Dermis microvascular lymphatic vessel endothelial cell (primary cell): ENCODE measurements at regions not wholly inside any gene's neighbourhood (a gene's known extent, or its start where the extent isn't known, plus 50 kb on each side); places are given as distances from the start of the nearest gene placed in this dataset.

Experiments used
- DNase-seq, 2 donors: peaks; one replicate each; pipeline versions ENCODE4 v3.0.0 to v3.0.0-alpha.2; 2010; ENCODE audit warnings: low read depth in 2 of 2

- DNase-seq = no peak
These were observed 114.5 kb downstream of the RXFP2 start for GRCh38 chr13:31853643-31854326.

GRCh38 chr13:31859571-31859970 lies 120.2 kb downstream of the RXFP2 start:
- no peak for DNase-seq

- DNase-seq = no peak
These were observed 120.7 kb downstream of the RXFP2 start for GRCh38 chr13:31860002-31860401.

- no peak for DNase-seq
These were observed 123.5 kb downstream of the RXFP2 start for GRCh38 chr13:31862828-31863227.

- DNase-seq = no peak
These were observed 125.0 kb downstream of the RXFP2 start for GRCh38 chr13:31864307-31864706.

- DNase-seq = no peak
These were observed 126.8 kb downstream of the RXFP2 start for GRCh38 chr13:31866099-31866498.

- DNase-seq = no peak
These were observed 128.4 kb downstream of the RXFP2 start for GRCh38 chr13:31867709-31868108.

GRCh38 chr13:31869582-31869981 lies 130.3 kb downstream of the RXFP2 start:
- no peak for DNase-seq

- no peak for DNase-seq
These were observed 131.2 kb downstream of the RXFP2 start for GRCh38 chr13:31870511-31870910.

- no peak for DNase-seq
These were observed 133.8 kb downstream of the RXFP2 start for GRCh38 chr13:31873145-31873544.

- DNase-seq = no peak
These were observed 135.8 kb downstream of the RXFP2 start for GRCh38 chr13:31875134-31875533.

- no peak for DNase-seq
These were observed 138.7 kb downstream of the RXFP2 start for GRCh38 chr13:31878052-31878451.

GRCh38 chr13:31878495-31878894 lies 139.2 kb downstream of the RXFP2 start:
- no peak for DNase-seq

- no peak for DNase-seq
These were observed 139.6 kb downstream of the RXFP2 start for GRCh38 chr13:31878955-31879354.

- no peak for DNase-seq
These were observed 141.6 kb downstream of the RXFP2 start for GRCh38 chr13:31880851-31881494.

GRCh38 chr13:31881495-31881882 lies 142.2 kb downstream of the RXFP2 start:
- DNase-seq = no peak

GRCh38 chr13:31882794-31883193 lies 143.5 kb downstream of the RXFP2 start:
- no peak for DNase-seq

- no peak for DNase-seq
These were observed 145.2 kb downstream of the RXFP2 start for GRCh38 chr13:31884556-31884955.

- no peak for DNase-seq
These were observed 145.6 kb upstream of the FRY start for GRCh38 chr13:31885994-31886393.

GRCh38 chr13:31887286-31887685 lies 144.3 kb upstream of the FRY start:
- DNase-seq = no peak

GRCh38 chr13:31890946-31891345 lies 140.6 kb upstream of the FRY start:
- no peak for DNase-seq

- DNase-seq = no peak
These were observed 140.1 kb upstream of the FRY start for GRCh38 chr13:31891472-31891871.

GRCh38 chr13:31894931-31895330 lies 136.6 kb upstream of the FRY start:
- no peak for DNase-seq

- DNase-seq = no peak
These were observed 135.9 kb upstream of the FRY start for GRCh38 chr13:31895691-31896090.
